Activated CD4-positive, alpha-beta T cell treated with anti-CD3 and anti-CD28 coated beads, Interleukin-2, amount 10 ng/mL, durations not matched to agents 7 days and 5 days (primary cell): ENCODE measurements at regions not wholly inside any gene's neighbourhood (a gene's known extent, or its start where the extent isn't known, plus 50 kb on each side); places are given as distances from the start of the nearest gene placed in this dataset.
"Not testable (repeated sequence)": the region's sequence is repeated elsewhere in the genome, so short reads cannot be mapped to it uniquely, and the experiment has no call there.

Experiments
- CTCF ChIA-PET: fragments of 350-600 bp; sonication (Branson Sonifier 250); formaldehyde crosslinking; loops from one replicate; lab custom pipeline; 2021; ENCODE audit warnings: antibody characterized with exemption; lab: Charles Lee
- POLR2A ChIA-PET: fragments of 350-600 bp; sonication (Branson Sonifier 250); formaldehyde crosslinking; loops from one replicate; lab custom pipeline; 2021; ENCODE audit warnings: antibody characterized with exemption; lab: Charles Lee
- DNase-seq: peaks from one replicate; pipeline ENCODE4 v3.0.0-alpha.2; 2020
- H3K27ac Mint-ChIP-seq: one replicate; pipeline ENCODE4 v1.8.0; 2021; ENCODE audit warnings: mild to moderate bottlenecking, moderate library complexity, mixed read lengths
- H3K27me3 Mint-ChIP-seq: one replicate; pipeline ENCODE4 v1.8.0; 2021; ENCODE audit warnings: mixed read lengths
- H3K36me3 Mint-ChIP-seq: one replicate; pipeline ENCODE4 v1.8.0; 2021; ENCODE audit warnings: low read depth, mixed read lengths
- H3K4me1 Mint-ChIP-seq: one replicate; pipeline ENCODE4 v1.8.0; 2021; ENCODE audit warnings: mixed read lengths
- H3K4me3 Mint-ChIP-seq: one replicate; pipeline ENCODE4 v1.8.0; 2021; ENCODE audit warnings: mild to moderate bottlenecking, moderate library complexity, mixed read lengths
- H3K9me3 Mint-ChIP-seq: one replicate; pipeline ENCODE4 v1.8.0; 2021; ENCODE audit warnings: mixed read lengths

DNA sequence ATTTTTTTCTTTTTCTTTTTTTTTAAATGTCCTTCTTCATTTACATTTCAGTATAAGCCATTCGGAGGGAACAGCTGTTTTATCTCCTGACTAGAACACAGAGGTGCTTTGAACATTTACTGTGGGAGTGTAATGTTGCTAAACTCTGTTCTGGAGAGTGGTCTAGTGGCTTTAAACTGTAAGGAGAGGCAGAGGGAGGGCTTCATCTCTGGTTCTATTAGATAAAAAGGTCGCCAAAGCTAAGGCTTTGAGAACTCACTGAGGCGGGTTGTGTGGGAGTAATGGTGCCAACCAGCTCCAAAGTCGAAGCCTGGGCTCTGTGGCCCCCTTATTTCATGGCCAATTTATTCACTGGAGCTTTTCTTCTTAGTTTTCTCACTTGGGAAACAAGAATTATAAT is 133.2 kb downstream of the ANXA2 start:
- Mint-ChIP-seq H3K9me3 (no peaks in the 10 kb centered on the region), H3K4me3 (no peak overlapping the region), H3K4me1 (no peaks in the 10 kb centered on the region), H3K27me3 (peaks cover 43% of the 10 kb centered on the region), H3K27ac (no peak overlapping the region), H3K36me3 (no peaks in the 10 kb centered on the region)
- ChIA-PET CTCF (interaction anchor here (0.6 kb wide), 1 partner anchor 476 kb away, joined by 4 read pairs; no protein-coding TSS in a partner anchor), POLR2A (no interaction called here)
- no peak for DNase-seq

DNA sequence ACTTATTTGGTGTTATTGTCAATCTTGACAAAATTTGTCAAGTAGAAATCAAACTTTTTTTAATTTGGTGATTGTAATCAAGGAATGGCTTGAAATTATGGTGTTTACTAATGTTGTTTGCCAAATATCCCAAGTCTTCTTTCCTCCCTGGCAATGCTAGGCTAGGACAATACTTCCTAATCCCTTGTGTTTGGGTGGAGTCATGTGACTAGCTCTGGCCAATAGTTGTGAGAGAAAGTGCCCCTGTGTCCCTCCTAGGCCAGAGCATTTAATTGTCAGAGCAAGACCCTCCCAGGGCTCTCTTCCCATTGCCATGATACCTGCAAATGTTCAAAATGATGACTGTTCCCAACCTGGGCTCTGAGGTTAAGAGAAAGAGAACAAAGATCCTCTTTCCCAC is 132.7 kb downstream of the ANXA2 start:
- Mint-ChIP-seq H3K4me1 (no peaks in the 10 kb centered on the region), H3K9me3 (no peaks in the 10 kb centered on the region), H3K27me3 (peaks cover 42% of the 10 kb centered on the region), H3K4me3 (no peak overlapping the region), H3K36me3 (no peaks in the 10 kb centered on the region), H3K27ac (no peak overlapping the region)
- DNase-seq: no peak
- CTCF ChIA-PET: no interaction called here
- POLR2A ChIA-PET: no interaction called here

DNA sequence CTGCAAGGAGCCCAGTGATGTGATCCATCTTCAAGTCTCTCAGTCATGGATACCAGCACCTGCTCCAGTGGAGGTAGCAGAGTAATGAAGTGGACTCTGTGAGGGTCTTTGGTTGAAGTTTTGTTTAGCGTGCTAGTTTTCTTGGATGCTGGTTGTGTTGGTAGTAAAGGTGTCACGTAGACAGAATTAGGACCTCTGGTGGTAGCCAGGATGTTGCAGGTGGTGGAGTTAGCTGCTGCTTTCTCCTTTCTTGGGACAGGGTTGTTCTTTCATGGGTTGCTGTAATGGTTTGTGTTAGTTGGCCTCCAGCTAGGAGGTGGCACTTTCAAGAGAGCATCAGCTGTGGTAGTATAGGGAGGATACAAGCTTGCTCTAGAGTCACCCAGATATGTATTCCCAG is 125.2 kb downstream of the ANXA2 start:
- no peaks in the 10 kb centered on the region for H3K4me1 Mint-ChIP-seq
- no peak overlapping the region for H3K27ac Mint-ChIP-seq
- ChIA-PET CTCF (interaction anchor here (0.6 kb wide), 1 partner anchor 1088 kb away, joined by 4 read pairs; no protein-coding TSS in a partner anchor), POLR2A (no interaction called here)
- no peak overlapping the region for H3K4me3 Mint-ChIP-seq
- peaks cover 6% of the 10 kb centered on the region for H3K36me3 Mint-ChIP-seq
- peaks cover 22% of the 10 kb centered on the region for H3K9me3 Mint-ChIP-seq
- DNase-seq: no peak
- H3K27me3 Mint-ChIP-seq: peaks cover 44% of the 10 kb centered on the region

DNA sequence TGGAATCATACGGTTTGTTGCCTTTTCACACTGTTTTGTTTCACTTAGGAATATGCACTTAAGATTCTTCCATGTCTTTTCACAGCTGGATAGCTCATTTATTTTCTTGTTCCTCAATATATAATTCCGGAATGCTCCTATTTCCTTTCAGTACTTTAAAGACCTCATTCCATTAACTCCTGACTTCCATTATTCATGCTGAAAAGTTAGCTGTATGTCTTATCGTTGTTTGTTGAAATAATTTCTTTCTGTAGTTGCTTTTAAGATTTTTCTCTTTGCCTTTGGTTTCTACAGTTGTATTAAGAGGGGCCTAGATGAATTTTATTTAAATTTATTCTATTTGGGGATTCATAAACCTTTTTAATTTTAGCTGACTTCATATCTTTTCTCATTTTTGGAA is 122.2 kb downstream of the ANXA2 start:
- Mint-ChIP-seq H3K27me3 (peaks cover 37% of the 10 kb centered on the region), H3K4me1 (no peaks in the 10 kb centered on the region), H3K4me3 (no peak overlapping the region), H3K36me3 (peaks cover 6% of the 10 kb centered on the region), H3K27ac (no peak overlapping the region), H3K9me3 (peaks cover 26% of the 10 kb centered on the region)
- CTCF ChIA-PET: no interaction called here
- no peak for DNase-seq
- POLR2A ChIA-PET: no interaction called here

DNA sequence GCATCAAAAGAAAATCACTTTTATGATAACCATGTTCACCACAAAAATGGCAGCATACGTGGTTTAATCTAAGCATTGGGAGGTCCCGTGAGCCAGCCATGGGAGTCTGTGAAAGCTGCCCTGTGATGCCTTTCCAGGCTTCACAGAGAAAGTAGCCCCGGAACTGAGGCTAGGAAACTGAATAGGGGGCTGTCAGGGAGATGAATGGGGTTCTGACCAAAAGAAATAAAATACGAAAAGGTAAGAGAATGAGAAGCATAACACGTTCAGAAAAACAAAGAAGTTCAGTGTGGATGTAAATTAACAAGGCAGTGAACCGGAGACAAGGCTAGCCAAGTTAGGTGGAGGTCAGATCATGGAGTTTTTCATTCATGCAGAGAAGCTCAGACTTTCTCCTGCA is 118.9 kb downstream of the ANXA2 start:
- Mint-ChIP-seq H3K27me3 (peaks cover 52% of the 10 kb centered on the region), H3K36me3 (peaks cover 6% of the 10 kb centered on the region), H3K4me1 (no peaks in the 10 kb centered on the region), H3K9me3 (peaks cover 18% of the 10 kb centered on the region), H3K27ac (no peak overlapping the region), H3K4me3 (no peak overlapping the region)
- ChIA-PET CTCF (interaction anchor here (0.9 to 1.2 kb wide), 2 partner anchors 43 to 48 kb away, joined by 3 read pairs; no protein-coding TSS in a partner anchor), POLR2A (no interaction called here)
- no peak for DNase-seq

DNA sequence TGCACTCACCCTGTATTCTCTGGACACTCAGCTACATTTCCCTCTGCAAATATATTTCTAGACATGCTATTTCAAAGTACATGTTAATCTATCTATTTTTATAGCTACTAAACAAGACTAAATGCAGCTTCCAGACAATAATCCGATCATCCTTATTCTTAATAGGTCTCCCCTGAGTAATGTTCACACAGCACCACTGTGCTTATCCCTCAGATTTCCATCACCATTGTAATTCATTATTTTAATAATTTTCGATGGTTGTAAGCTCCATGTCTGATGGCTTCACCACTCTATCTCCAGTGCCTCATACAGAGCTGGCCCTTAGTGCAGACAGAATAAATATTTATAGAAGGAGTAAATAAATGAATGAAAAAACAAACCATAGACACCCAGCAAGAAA is 117.5 kb downstream of the ANXA2 start:
- Mint-ChIP-seq H3K9me3 (peaks cover 16% of the 10 kb centered on the region), H3K27me3 (peaks cover 59% of the 10 kb centered on the region), H3K4me3 (no peak overlapping the region), H3K4me1 (no peaks in the 10 kb centered on the region), H3K27ac (no peak overlapping the region), H3K36me3 (peaks cover 5% of the 10 kb centered on the region)
- DNase-seq: no peak
- POLR2A ChIA-PET: no interaction called here
- CTCF ChIA-PET: no interaction called here

DNA sequence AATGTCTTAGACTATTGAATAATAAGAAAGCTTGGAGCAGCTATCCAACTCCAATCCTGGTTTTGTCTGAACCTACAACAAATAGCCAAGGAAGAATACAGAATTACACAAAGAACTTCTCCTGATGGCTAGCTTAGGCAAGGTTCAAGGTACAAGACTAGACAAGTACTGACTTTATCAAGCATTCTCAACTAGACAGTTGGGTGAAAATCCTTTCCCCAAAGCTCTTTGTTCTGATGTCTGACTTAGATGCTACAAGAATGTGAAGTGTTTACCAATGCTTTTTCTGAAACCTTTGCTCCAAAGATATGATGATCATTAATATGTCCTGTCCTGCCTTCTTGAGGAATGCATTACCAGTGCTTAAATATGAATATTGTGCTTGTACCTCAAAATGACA is 113.8 kb downstream of the ANXA2 start:
- Mint-ChIP-seq H3K36me3 (no peaks in the 10 kb centered on the region), H3K9me3 (no peaks in the 10 kb centered on the region), H3K4me1 (no peaks in the 10 kb centered on the region), H3K27me3 (peaks cover 46% of the 10 kb centered on the region), H3K4me3 (no peak overlapping the region), H3K27ac (no peak overlapping the region)
- POLR2A ChIA-PET: no interaction called here
- CTCF ChIA-PET: no interaction called here
- no peak for DNase-seq

DNA sequence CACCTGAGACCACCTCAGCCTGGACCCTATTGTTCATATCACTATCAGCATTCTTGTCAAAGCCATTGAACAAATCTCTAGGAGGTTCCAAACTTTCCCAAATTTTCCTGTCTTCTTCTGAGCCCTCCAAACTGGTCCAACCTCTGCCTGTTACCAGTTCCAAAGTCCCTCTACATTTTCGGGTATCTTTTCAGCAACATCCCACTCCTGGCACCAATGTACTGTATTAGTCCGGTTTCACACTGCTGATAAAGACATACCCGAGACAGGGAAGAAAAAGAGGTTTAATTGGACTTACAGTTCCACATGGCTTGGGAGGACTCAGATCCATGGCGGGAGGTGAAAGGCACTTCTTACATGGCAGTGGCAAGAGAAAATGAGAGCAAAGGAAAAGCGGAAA is 101.9 kb downstream of the ANXA2 start:
- H3K27ac Mint-ChIP-seq, DNase-seq, H3K36me3 Mint-ChIP-seq, H3K4me1 Mint-ChIP-seq, H3K9me3 Mint-ChIP-seq, POLR2A ChIA-PET, CTCF ChIA-PET, H3K4me3 Mint-ChIP-seq, H3K27me3 Mint-ChIP-seq: not testable (repeated sequence)

DNA sequence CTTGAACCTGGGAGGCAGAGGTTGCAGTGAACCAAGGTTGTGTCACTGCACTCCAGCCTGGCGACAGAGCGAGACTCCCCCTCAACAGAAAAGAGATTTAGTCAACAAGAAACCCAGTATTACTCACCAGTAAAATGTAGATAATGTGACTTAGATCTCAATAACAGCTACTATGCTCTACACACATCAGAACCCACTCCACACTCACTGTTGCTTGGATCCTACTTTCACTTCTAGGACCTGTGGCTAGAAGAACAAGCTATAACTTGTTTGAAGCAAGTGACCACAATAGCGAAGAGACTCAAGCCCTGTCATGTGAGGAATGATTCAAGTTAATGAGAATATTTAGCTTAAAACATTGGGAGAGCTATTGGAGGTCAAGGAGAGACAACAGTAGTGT is 100.7 kb downstream of the ANXA2 start:
- H3K36me3 Mint-ChIP-seq: no peaks in the 10 kb centered on the region
- CTCF ChIA-PET: no interaction called here
- H3K9me3 Mint-ChIP-seq: peaks cover 6% of the 10 kb centered on the region
- peaks cover 4% of the 10 kb centered on the region for H3K27me3 Mint-ChIP-seq
- no peaks in the 10 kb centered on the region for H3K4me1 Mint-ChIP-seq
- H3K4me3 Mint-ChIP-seq: no peak overlapping the region
- POLR2A ChIA-PET: no interaction called here
- H3K27ac Mint-ChIP-seq: no peak overlapping the region
- DNase-seq: no peak
